ENCODE measurements at regions not wholly inside any gene's neighbourhood (a gene's known extent, or its start where the extent isn't known, plus 50 kb on each side); places are given as distances from the start of the nearest gene placed in this dataset.

GRCh38 chr15:96181873-96182301, 148.6 kb upstream of the NR2F2 start:
- Histone ChIP-seq H3K9me2 (ENCODE audit: low read depth, low read length) (no peaks in the 10 kb centered on the region), H3K4me2 (ENCODE audit: low read length) (no peak overlapping the region), H3K4me3 (ENCODE audit: low read depth, low read length, poor library complexity, severe bottlenecking) (no peak overlapping the region), H4K20me1 (ENCODE audit: insufficient read depth, low read length) (no peaks in the 10 kb centered on the region), H3K4me1 (ENCODE audit: insufficient read depth, low read length, severe bottlenecking) (no peaks in the 10 kb centered on the region), H3K27me3 (ENCODE audit: insufficient read depth, low read length) (no peaks in the 10 kb centered on the region), H3F3A (ENCODE audit: insufficient read depth, low read length) (no peaks in the 10 kb centered on the region), H3K79me2 (ENCODE audit: insufficient read depth, low read length) (no peaks in the 10 kb centered on the region), H2AFZ (ENCODE audit: low read length) (no peak overlapping the region), H3K27ac (ENCODE audit: low read depth, low read length, poor library complexity, severe bottlenecking) (no peak overlapping the region), H3K9me3 (ENCODE audit: low read length) (no peaks in the 10 kb centered on the region), H3K9ac (ENCODE audit: low read length) (no peak overlapping the region), H3K36me3 (ENCODE audit: insufficient read depth, low read length) (no peaks in the 10 kb centered on the region)
- TF ChIP-seq EZH2 (IDR thresholded peaks at IDR 0.05; ENCODE audit: borderline replicate concordance, low read length) = no peak
- no peak for TF ChIP-seq CTCF (IDR thresholded peaks at IDR 0.05; ENCODE audit: low read length)

GRCh38 chr15:96182736-96183513, 147.6 kb upstream of the NR2F2 start:
- no peak for TF ChIP-seq CTCF (IDR thresholded peaks at IDR 0.05; ENCODE audit: low read length)
- TF ChIP-seq EZH2 (IDR thresholded peaks at IDR 0.05; ENCODE audit: borderline replicate concordance, low read length) = no peak
- no peak overlapping the region for H3K4me2 ChIP-seq (ENCODE audit: low read length)
- H3K27me3 ChIP-seq (ENCODE audit: insufficient read depth, low read length) = no peaks in the 10 kb centered on the region
- no peaks in the 10 kb centered on the region for H3K9me2 ChIP-seq (ENCODE audit: low read depth, low read length)
- no peak overlapping the region for H3K27ac ChIP-seq (ENCODE audit: low read depth, low read length, poor library complexity, severe bottlenecking)
- H3K9me3 ChIP-seq (ENCODE audit: low read length) = no peaks in the 10 kb centered on the region
- no peak overlapping the region for H3K9ac ChIP-seq (ENCODE audit: low read length)
- no peaks in the 10 kb centered on the region for H3K36me3 ChIP-seq (ENCODE audit: insufficient read depth, low read length)
- no peak overlapping the region for H3K4me3 ChIP-seq (ENCODE audit: low read depth, low read length, poor library complexity, severe bottlenecking)
- no peaks in the 10 kb centered on the region for H3K79me2 ChIP-seq (ENCODE audit: insufficient read depth, low read length)
- H3K4me1 ChIP-seq (ENCODE audit: insufficient read depth, low read length, severe bottlenecking) = no peaks in the 10 kb centered on the region
- H4K20me1 ChIP-seq (ENCODE audit: insufficient read depth, low read length) = no peaks in the 10 kb centered on the region
- H3F3A ChIP-seq (ENCODE audit: insufficient read depth, low read length) = no peaks in the 10 kb centered on the region
- H2AFZ ChIP-seq (ENCODE audit: low read length) = no peak overlapping the region

GRCh38 chr15:96183514-96183850, 147.0 kb upstream of the NR2F2 start:
- Histone ChIP-seq H3K27me3 (ENCODE audit: insufficient read depth, low read length) (no peaks in the 10 kb centered on the region), H3K36me3 (ENCODE audit: insufficient read depth, low read length) (no peaks in the 10 kb centered on the region), H3K4me3 (ENCODE audit: low read depth, low read length, poor library complexity, severe bottlenecking) (no peak overlapping the region), H3K4me1 (ENCODE audit: insufficient read depth, low read length, severe bottlenecking) (no peaks in the 10 kb centered on the region), H3K9ac (ENCODE audit: low read length) (no peak overlapping the region), H4K20me1 (ENCODE audit: insufficient read depth, low read length) (no peaks in the 10 kb centered on the region), H3K9me3 (ENCODE audit: low read length) (no peaks in the 10 kb centered on the region), H3K9me2 (ENCODE audit: low read depth, low read length) (no peaks in the 10 kb centered on the region), H2AFZ (ENCODE audit: low read length) (no peak overlapping the region), H3K27ac (ENCODE audit: low read depth, low read length, poor library complexity, severe bottlenecking) (no peak overlapping the region), H3F3A (ENCODE audit: insufficient read depth, low read length) (no peaks in the 10 kb centered on the region), H3K79me2 (ENCODE audit: insufficient read depth, low read length) (no peaks in the 10 kb centered on the region), H3K4me2 (ENCODE audit: low read length) (no peak overlapping the region)
- TF ChIP-seq CTCF (IDR thresholded peaks at IDR 0.05; ENCODE audit: low read length) = no peak
- TF ChIP-seq EZH2 (IDR thresholded peaks at IDR 0.05; ENCODE audit: borderline replicate concordance, low read length) = no peak
